HG03196 (cell line): ENCODE measurements at regions not wholly inside any gene's neighbourhood (a gene's known extent, or its start where the extent isn't known, plus 50 kb on each side); places are given as distances from the start of the nearest gene placed in this dataset.

ENCODE experiments used
- ATAC-seq: cut with Tn5 transposase; IDR thresholded peaks from one replicate; pipeline ENCODE4 v1.9.1; 2021; ENCODE audit not compliant: unreplicated experiment

DNA sequence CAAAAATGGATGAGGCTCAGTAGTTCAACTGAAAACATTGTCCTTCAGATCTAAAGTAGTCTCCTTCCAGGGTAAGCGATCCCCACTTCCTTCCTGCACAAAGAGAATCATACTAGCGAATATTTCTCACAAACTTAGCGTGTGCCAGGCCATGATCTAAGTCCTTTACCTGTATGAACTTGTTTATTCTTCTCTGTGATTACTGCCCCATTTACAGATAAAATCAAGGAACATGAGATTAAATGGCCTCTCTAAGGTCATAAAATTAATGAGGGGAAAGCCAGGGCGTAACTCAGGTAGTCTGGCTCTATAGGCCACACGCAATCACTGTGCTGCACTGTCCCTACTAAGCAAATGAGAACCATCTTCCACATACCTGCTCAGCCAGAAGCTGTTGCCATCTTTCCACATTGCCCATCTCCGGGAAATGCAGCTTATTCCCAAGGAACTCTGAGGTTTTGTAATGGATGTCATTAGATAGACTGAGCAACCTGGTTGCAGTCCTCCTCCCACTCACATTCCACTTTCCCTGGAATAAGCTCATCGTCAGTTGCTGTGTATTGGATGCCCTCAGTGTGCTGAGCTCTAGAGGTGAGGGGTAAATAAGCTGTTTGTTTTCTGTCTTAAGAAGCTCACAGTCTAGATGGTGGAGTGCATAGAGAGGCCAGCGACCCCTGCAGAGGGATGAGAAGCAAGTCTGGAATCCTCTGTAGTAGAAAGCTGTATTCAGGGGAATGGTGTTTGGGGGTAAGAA, 146.3 kb downstream of the SNX19 start:
- no peak for ATAC-seq

DNA sequence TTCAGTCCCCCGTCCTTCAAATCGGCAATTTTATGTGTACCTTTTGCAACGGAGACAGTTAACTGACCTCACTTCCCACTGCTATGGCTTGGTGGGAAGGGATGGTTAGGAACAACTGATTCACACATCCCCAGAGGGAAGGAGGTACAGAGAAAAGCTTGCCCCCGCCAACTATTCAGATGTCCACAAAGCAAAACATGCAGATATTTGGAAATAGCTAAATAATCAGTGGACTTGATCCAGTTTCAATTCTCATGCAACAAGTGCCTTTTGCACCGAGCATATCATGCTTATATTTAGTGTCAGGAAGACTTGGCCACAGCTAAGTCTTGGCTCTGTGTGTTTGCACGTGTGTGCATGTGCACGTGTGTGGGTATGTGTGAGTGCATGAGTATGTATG, 144.6 kb downstream of the SNX19 start:
- ATAC-seq: no peak

DNA sequence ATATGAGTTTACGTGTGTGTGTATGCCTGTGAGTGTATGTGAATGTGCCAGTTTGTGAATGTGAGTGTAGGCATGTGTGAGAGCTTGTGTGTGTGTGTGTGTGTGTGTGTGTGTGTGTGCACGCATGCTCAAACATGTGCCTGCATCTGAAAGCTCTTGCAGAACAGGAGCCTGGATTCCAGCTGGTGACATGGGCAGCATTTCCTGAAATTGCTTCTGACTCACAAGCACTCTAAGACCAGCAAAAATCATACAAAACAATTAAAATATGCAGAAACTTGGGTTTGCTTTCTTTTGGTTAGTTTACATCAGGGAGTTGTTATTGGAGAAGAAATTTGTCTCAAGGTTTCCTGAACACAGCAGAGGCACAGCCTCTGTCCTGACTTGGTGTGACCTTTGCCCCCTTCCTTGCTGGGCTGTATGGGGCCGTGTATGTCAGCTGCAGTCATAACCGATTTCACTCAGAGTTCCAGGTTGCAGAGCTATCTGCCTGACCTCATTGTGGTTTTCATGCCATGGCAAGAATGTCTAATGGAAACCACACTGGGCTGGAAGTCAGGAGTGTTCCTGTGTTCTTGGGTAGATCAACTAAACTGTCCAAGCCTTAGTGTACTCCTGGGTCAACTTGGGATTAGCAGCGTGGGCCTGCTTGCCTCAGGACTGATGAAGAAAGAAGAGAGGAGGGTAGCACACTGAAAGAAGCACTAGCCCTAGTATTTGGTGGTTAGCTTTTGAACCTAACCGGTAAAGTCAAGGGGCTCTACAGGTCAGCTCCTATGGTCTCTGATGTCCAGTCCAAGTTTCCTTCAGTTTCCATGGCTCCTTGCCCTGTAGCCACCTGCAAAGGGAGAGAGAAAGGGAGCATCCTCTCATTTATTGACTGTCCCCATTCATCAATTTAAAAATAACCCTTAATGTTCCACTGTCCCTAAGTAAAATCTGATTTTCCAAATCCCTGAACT, 143.7 kb downstream of the SNX19 start:
- ATAC-seq: no peak

DNA sequence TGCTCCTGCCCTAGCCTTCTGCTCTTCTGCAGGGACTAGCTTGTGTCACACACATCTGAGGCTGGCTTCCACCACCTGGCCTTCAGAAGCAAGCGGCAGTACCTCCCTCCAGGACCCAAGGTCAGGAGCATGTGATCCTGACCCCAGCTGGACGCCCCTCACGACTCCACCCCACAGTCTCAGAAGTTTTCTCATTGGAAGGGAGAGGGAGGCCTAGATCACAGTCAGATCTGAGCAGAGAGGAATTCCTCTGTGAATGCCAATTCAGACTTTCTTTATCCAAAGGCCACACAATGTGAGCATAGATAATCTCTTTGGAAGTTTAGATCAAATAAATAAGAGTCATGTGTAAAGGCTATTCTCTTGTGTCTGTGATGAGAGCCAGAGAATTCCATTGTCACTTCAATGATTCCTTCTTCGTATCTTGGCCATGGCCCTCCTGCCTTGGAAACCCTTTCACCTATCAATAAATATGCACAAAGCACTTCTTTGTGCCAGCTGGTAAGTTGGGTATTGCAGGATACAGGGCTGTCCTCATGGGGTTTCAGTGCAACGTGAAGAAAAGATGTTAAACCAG, 142.9 kb downstream of the SNX19 start:
- no peak for ATAC-seq

GRCh38 chr11:130774703-130775102, 141.6 kb downstream of the SNX19 start:
- ATAC-seq: no peak

DNA sequence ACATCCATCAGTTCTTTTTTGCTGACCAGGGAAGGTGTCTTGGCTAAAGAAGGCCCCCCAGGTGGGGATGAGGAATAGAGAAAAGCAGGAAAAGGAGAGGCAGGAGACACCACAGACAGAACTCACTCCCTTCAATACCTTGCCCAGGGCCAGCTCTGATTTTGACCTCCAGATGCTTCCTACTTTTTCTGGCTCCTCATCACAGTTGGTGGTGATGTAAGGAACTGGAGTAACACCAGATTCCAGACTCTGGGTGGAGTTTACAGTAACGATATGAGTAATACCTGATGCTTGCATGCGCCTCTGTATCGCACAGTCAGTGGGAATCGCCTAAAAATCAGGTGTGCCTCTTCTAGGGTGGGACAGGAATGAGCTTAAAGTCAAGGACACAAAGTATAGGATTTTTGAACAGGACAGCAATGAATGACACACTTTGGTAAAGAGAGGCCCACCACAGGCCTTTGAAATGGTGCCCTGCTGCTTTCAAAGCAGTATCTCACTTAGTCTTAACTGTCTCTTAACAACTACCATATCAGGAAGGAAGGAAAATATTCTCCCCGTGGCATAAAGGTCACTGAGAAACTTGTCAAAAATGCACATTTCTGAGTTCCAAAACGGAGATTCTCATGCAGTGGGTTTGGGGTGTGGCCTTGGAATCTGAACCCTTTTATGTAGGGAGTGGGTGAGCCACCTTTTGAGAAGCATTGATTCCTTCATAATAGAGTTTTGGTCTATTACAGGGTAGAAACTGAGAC, 140.8 kb downstream of the SNX19 start:
- ATAC-seq: no peak

DNA sequence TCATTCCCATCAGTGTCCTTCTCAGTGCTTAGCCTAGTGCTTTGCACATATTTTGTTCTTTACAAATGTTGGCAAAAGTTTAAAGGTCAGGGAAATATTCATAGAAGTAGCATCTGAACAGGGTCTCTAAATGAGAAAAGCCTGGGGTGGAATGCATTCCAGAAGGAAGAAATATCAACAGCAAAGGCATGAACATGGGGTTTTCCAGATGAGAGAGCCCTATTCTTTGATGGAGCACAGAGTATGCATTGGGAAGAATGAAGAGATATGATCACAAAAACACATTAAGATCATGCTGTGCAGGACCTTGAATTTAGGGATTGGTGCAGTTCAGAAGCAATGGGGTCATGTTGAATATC, 140.2 kb downstream of the SNX19 start:
- no peak for ATAC-seq

DNA sequence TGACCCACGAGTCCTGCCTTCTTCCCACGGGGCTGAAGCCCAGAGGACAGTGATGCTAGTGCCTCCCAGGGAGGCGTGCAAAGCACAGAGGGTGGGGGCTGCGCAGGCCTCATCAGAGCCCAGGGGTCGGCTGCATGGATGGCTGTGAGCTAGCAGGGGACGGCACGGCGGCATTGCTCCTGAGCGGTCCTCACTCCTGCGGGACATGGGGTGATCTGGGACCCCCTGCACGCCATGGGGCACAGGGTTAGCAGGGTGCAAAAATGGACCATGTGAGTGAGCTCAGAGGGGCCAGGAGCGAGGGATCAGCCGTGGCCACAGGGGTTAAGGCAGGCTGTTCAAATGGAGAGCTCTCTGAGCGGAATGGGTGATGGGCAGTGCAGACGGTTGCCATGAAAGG, 138.3 kb downstream of the SNX19 start:
- no peak for ATAC-seq

- no peak for ATAC-seq
Observed at GRCh38 chr11:130778705-130779104, 137.6 kb downstream of the SNX19 start.

DNA sequence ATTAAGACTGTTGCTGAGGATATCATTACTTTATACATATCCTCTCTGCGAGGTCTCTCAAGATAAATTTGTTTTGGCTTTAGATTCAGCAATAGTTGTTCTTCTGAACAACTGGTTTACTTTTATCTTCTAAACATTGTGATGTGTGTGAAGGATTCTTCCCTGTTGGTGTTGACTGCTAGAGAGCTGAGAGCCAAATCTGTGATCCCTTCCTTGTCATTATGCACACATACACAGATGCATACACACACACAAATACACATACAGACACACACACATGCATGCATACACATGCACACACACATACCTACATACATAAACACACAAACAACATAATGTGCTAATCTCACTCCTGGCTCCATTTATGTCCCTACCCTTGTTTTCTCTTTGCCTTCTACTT, 137.0 kb downstream of the SNX19 start:
- no peak for ATAC-seq

GRCh38 chr11:130779943-130780342, 136.3 kb downstream of the SNX19 start:
- no peak for ATAC-seq

DNA sequence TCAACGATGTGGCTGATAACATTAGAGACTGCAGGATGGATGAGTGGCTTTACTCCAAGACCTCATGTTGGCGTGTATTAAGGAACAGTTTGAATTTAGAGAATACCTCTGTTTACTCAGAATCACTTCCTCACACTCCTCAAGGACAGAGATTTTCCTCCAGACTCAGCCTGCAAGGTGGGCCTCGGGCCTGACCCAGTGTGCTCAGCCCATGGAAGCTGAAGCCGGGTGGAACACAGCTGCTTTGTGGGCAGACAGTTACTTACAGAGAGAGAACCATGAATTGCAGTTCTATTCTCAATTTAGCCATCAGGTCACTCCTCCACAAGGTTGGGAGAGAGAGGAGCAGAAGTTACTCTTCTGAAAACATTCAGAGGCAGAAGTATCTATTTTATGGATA, 135.8 kb downstream of the SNX19 start:
- no peak for ATAC-seq

DNA sequence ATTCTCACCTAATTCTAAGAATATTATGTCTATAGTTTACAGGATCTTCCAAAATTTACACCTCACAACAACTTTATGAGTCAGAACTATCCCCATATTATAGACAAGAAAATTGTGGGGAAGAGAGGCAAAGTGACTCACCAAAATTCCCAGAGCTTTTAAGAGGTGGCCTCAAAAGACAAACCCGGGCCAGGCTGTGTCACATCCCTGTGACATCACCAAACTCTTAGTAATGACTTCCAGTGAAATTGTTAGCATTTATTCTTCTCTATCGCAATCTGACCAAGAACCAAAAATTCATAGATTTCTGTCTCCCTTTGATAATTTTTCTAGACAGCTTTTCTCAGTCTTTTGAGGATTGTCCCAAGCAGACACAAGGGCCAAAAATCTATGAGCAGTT, 134.3 kb downstream of the SNX19 start:
- no peak for ATAC-seq

GRCh38 chr11:130782361-130783222, 133.7 kb downstream of the SNX19 start:
- no peak for ATAC-seq

- no peak for ATAC-seq
Observed at GRCh38 chr11:130783323-130783722, 133.0 kb downstream of the SNX19 start.

- ATAC-seq: no peak
Observed at GRCh38 chr11:130785380-130786116, 130.7 kb downstream of the SNX19 start.

GRCh38 chr11:130786586-130786985, 129.7 kb downstream of the SNX19 start:
- no peak for ATAC-seq

DNA sequence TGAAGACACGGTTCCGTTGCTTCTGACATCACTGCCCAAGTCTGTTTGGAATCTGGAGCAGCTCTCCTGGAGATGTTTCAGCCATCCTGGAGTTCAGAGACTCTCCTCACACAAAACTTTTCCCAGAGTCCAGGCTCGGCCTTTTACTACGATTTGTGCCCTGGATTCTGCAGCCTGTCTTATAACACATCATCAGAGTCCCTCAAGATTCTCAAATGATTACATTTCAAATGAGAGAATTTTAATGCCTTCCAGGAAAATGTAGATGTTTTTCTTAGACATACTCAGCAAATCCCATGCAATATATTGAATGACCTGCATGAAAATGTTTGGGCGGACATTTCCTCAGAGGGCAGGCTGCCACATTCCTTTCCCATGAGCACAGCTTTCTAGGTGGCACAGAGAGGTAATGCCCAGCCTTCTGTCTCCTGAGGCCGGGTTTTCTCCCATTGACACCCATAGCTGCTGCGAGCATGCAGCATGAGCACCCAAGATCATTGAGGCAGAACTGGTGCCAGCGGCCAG, 129.1 kb downstream of the SNX19 start:
- ATAC-seq: no peak

DNA sequence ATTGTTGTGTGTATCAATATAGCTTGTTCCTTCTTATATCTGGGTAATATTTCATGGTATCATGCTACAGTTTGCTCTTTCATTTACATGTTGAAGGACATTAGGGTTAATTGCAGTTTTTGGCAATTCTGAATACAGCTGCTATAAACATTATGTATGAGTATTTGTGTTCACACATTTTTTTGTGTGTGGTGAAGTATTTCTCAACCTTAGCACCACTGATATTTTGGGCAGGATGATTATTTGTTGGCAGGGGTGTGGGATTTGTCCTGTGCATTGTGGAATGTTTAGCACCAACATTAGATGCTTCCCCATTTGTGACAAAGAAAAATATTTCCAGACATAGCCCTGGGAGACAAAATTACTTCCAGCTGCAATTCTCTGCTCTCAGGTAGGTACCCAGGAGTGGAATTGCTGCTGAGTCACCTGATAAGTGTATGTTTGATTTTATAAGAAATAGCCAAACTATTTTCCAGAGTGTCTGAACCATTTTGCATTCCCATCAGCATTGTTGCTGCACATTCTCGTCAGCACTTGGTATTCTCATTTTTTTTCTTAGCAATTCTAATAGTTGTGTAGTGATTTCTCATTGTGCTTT, 128.2 kb downstream of the SNX19 start:
- no peak for ATAC-seq
